IMR-90 (cell line): ENCODE measurements at regions not wholly inside any gene's neighbourhood (a gene's known extent, or its start where the extent isn't known, plus 50 kb on each side); places are given as distances from the start of the nearest gene placed in this dataset.

Experiments used
- ATAC-seq: fragments of 200-7000 bp; cut with Tn5 transposase; 2 replicates; pipeline ENCODE4 v1.9.1; 2020; ENCODE audit warnings: low read depth, mild to moderate bottlenecking, moderate library complexity
- BruUV-seq: library from RNA; stranded (reverse); fragments of 400-500 nt; replicated peaks from 2 replicates; lab custom pipeline; 2021; lab: Mats Ljungman, UMichigan
- CTCF ChIA-PET: fragments of 300-600 bp; formaldehyde crosslinking; extraction: SDS; loops from one replicate; lab custom pipeline; 2021; ENCODE audit warnings: antibody characterized with exemption; lab: Yijun Ruan, JAX
- POLR2A ChIA-PET: fragments of 300-600 bp; sonication (Branson Sonifier 250); formaldehyde crosslinking; loops from one replicate; lab custom pipeline; 2022; ENCODE audit warnings: antibody characterized with exemption; ENCODE audit not compliant: unreplicated experiment; lab: Charles Lee
- DNase-seq: peaks from one replicate; pipeline ENCODE4 v3.0.0; 2013
- H2AFZ ChIP-seq: replicated peaks from 2 replicates; pipeline ENCODE3; 2013; ENCODE audit warnings: low read length, mild to moderate bottlenecking; ENCODE audit not compliant: poor library complexity
- H2AK5ac ChIP-seq: 2 replicates; pipeline ENCODE4 v1.6.1; 2013; ENCODE audit warnings: low read depth, low read length, inconsistent platforms
- H2AK9ac ChIP-seq: replicated peaks from 2 replicates; pipeline ENCODE3; 2013; ENCODE audit warnings: mild to moderate bottlenecking, low read depth, low read length, moderate library complexity; ENCODE audit not compliant: poor library complexity
- H2BK120ac ChIP-seq: 2 replicates; pipeline ENCODE4 v1.6.1; 2013; ENCODE audit warnings: low read depth, low read length, inconsistent platforms
- H2BK15ac ChIP-seq: 3 replicates; pipeline ENCODE4 v1.6.1; 2013; ENCODE audit warnings: low read depth, low read length, inconsistent platforms
- H2BK20ac ChIP-seq: 2 replicates; pipeline ENCODE4 v1.6.1; 2013; ENCODE audit warnings: low read depth, mild to moderate bottlenecking, inconsistent platforms, low read length, moderate library complexity
- H2BK5ac ChIP-seq: 2 replicates; pipeline ENCODE4 v1.6.1; 2013; ENCODE audit warnings: mild to moderate bottlenecking, low read depth, low read length, inconsistent platforms; ENCODE audit not compliant: poor library complexity, severe bottlenecking
- H3K14ac ChIP-seq: replicated peaks from 2 replicates; pipeline ENCODE4 v1.6.1; 2013; ENCODE audit warnings: low read depth, low read length, inconsistent platforms
- H3K18ac ChIP-seq: 2 replicates; pipeline ENCODE4 v1.6.1; 2013; ENCODE audit warnings: low read depth, low read length, control low read depth
- H3K23ac ChIP-seq: 2 replicates; pipeline ENCODE4 v1.6.1; 2013; ENCODE audit warnings: low read depth, low read length, inconsistent platforms
- H3K27ac ChIP-seq: 2 replicates; pipeline ENCODE4 v1.5.1; 2013; ENCODE audit warnings: mild to moderate bottlenecking, control low read depth, low read length; ENCODE audit not compliant: insufficient read depth
- H3K27me3 ChIP-seq: 2 replicates; pipeline ENCODE4 v1.6.1; 2013; ENCODE audit warnings: low read length; ENCODE audit not compliant: control insufficient read depth, insufficient read depth
- H3K36me3 ChIP-seq: 2 replicates; pipeline ENCODE4 v1.6.1; 2013; ENCODE audit warnings: low read length, mixed read lengths; ENCODE audit not compliant: control insufficient read depth, insufficient read depth
- H3K4ac ChIP-seq: 2 replicates; pipeline ENCODE4 v1.6.1; 2013; ENCODE audit warnings: low read depth, low read length, inconsistent platforms
- H3K4me1 ChIP-seq: 2 replicates; pipeline ENCODE4 v1.6.1; 2013; ENCODE audit warnings: low read length, mixed read lengths; ENCODE audit not compliant: control insufficient read depth, insufficient read depth
- H3K4me2 ChIP-seq: 2 replicates; pipeline ENCODE4 v1.6.1; 2013; ENCODE audit warnings: low read depth, mild to moderate bottlenecking, control low read depth, low read length, moderate library complexity
- H3K4me3 ChIP-seq: 2 replicates; pipeline ENCODE4 v1.5.1; 2013; ENCODE audit warnings: low read depth, mild to moderate bottlenecking, control low read depth, low read length, moderate library complexity; ENCODE audit not compliant: insufficient read depth
- H3K56ac ChIP-seq: 2 replicates; pipeline ENCODE4 v1.6.1; 2013; ENCODE audit warnings: low read length, inconsistent platforms; ENCODE audit not compliant: insufficient read depth; ENCODE audit errors: extremely low read depth
- H3K79me1 ChIP-seq, 2 experiments: 2 replicates each; pipeline ENCODE4 v1.6.1; 2013; ENCODE audit warnings: low read length in 2 of 2, inconsistent platforms in 1 of 2, low read depth in 1 of 2
- H3K9ac ChIP-seq: 2 replicates; pipeline ENCODE4 v1.6.1; 2013; ENCODE audit warnings: low read depth, low read length, control low read depth
- H3K9me1 ChIP-seq: 2 replicates; pipeline ENCODE4 v1.6.1; 2013; ENCODE audit warnings: low read length, inconsistent platforms; ENCODE audit not compliant: insufficient read depth
- H3K9me3 ChIP-seq: 2 replicates; pipeline ENCODE4 v1.6.1; 2013; ENCODE audit warnings: low read length; ENCODE audit not compliant: control insufficient read depth, insufficient read depth
- H4K20me1 ChIP-seq: 2 replicates; pipeline ENCODE4 v1.6.1; 2013; ENCODE audit warnings: low read length, inconsistent platforms; ENCODE audit not compliant: insufficient read depth
- H4K5ac ChIP-seq: 2 replicates; pipeline ENCODE4 v1.6.1; 2013; ENCODE audit warnings: mild to moderate bottlenecking, low read depth, low read length, control low read depth
- H4K8ac ChIP-seq, 2 experiments: 2 replicates each; pipeline ENCODE4 v1.6.1; 2013; ENCODE audit warnings: low read depth in 2 of 2, low read length in 2 of 2, control low read depth in 1 of 2, inconsistent platforms in 1 of 2
- H4K91ac ChIP-seq: 2 replicates; pipeline ENCODE4 v1.6.1; 2013; ENCODE audit warnings: low read depth, low read length, inconsistent platforms; ENCODE audit not compliant: insufficient read depth
- BHLHE40 ChIP-seq: fragments of 150-350 bp; IDR thresholded peaks from 2 replicates; pipeline ENCODE4 v1.6.1; 2016; ENCODE audit warnings: mild to moderate bottlenecking, low read depth, low read length
- CEBPB ChIP-seq: IDR thresholded peaks from 2 replicates; pipeline ENCODE4 v1.6.1; 2012; ENCODE audit warnings: low read depth, low read length, improper control_type of control experiment
- CHD1 ChIP-seq: IDR thresholded peaks from 2 replicates; pipeline ENCODE4 v1.6.1; 2012; ENCODE audit warnings: low read depth, low read length, improper control_type of control experiment
- CTCF ChIP-seq: conservative IDR thresholded peaks from 2 replicates; pipeline ENCODE4 v1.5.1; 2012; ENCODE audit warnings: mild to moderate bottlenecking, low read depth, low read length, improper control_type of control experiment
- FOS ChIP-seq: fragments of 150-350 bp; IDR thresholded peaks from 2 replicates; pipeline ENCODE4 v1.6.1; 2016; ENCODE audit warnings: low read depth, low read length
- MAZ ChIP-seq: IDR thresholded peaks from 2 replicates; pipeline ENCODE4 v1.6.1; 2012; ENCODE audit warnings: low read depth, mild to moderate bottlenecking, low read length, improper control_type of control experiment, moderate library complexity, borderline replicate concordance
- MXI1 ChIP-seq: IDR thresholded peaks from 2 replicates; pipeline ENCODE4 v1.6.1; 2012; ENCODE audit warnings: low read depth, mild to moderate bottlenecking, low read length, moderate library complexity, borderline replicate concordance
- NFE2L2 ChIP-seq: fragments of 150-350 bp; IDR thresholded peaks from 2 replicates; pipeline ENCODE4 v1.6.1; 2016; ENCODE audit warnings: low read depth, mild to moderate bottlenecking, low read length
- POLR2A ChIP-seq: IDR thresholded peaks from 2 replicates; pipeline ENCODE4 v1.6.1; 2012; ENCODE audit warnings: mild to moderate bottlenecking, low read depth, low read length
- RAD21 ChIP-seq: IDR thresholded peaks from 2 replicates; pipeline ENCODE4 v1.6.1; 2012; ENCODE audit warnings: low read length, improper control_type of control experiment
- RCOR1 ChIP-seq: IDR thresholded peaks from 2 replicates; pipeline ENCODE4 v1.6.1; 2012; ENCODE audit warnings: mild to moderate bottlenecking, low read length, improper control_type of control experiment; ENCODE audit not compliant: insufficient replicate concordance
- RFX5 ChIP-seq: IDR thresholded peaks from 2 replicates; pipeline ENCODE4 v1.8.0; 2012; ENCODE audit warnings: low read depth, mild to moderate bottlenecking, low read length, moderate library complexity
- SMC3 ChIP-seq: fragments of 150-350 bp; IDR thresholded peaks from 2 replicates; pipeline ENCODE4 v1.6.1; 2016; ENCODE audit warnings: low read depth, mild to moderate bottlenecking, antibody characterized with exemption, low read length, moderate library complexity
- WGBS, 2 experiments: methylation state at CpG; one replicate each; pipeline versions ENCODE4 v1.1.5 to v1.1.7; 2013; ENCODE audit warnings: missing lambda C conversion rate in 2 of 2; ENCODE audit not compliant: insufficient read length in 1 of 2; ENCODE audit errors: extremely low coverage in 2 of 2; 5-methylcytosine and 5-hydroxymethylcytosine counted together
- dilution Hi-C: fragments of 300-500 bp; cut with HindIII; formaldehyde crosslinking; loops from one replicate; pipeline ENCODE4 v1.14.3; 2018; ENCODE audit warnings: low sequenced_read_pairs; ENCODE audit not compliant: unreplicated experiment
- in situ Hi-C: fragments of 300-500 bp; cut with MboI; formaldehyde crosslinking; loops from 3 replicates; pipeline ENCODE4 v1.14.3; 2019; ENCODE audit warnings: low sequenced_read_pairs, inconsistent platforms, mixed read lengths
- intact Hi-C: fragments of 100-400 bp; cut with micrococcal nuclease; formaldehyde crosslinking; loops from 2 replicates; pipeline ENCODE4 v1.10.0; 2022
- TF ChIP-seq, protein P1 (sequence below): fragments of 150-350 bp; IDR thresholded peaks from 2 replicates; pipeline ENCODE4 v1.6.1; 2017; ENCODE audit warnings: mild to moderate bottlenecking, antibody characterized with exemption, low read length, low read depth
- TF ChIP-seq, protein P2 (sequence below): fragments of 150-350 bp; IDR thresholded peaks from 2 replicates; pipeline ENCODE4 v1.6.1; 2016; ENCODE audit warnings: low read depth, mild to moderate bottlenecking, low read length, moderate library complexity, borderline replicate concordance

DNA sequence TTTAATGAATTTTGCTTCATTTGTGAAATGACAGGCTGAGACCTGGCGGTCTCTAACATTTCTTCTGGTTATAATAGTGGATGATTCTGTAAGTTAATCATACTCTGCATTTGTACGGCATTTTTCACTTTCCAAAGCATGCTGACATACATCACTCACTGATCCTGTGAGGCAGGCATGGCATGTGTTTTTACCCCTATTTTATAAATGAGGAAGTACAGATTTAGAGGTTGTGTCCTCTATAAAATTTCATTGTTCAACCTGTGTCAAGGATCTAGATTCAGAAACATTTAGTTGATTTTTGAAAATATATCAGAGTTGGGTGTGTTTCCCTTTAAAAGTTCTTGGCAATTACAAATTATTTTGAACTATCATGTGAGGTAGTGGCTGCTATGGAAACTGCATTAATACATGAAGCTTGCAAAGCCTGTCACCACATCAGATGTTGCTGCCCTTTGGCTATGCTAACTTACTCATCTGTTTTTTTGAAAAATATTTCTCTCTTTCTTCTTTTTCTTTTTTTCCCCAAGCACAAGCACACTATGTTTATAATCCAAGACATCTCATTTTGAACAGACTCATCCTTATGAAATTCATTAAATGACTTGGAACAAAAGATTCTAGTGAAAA, 172.7 kb downstream of the GNAI1 start:
- no peak overlapping the region for H2AK9ac ChIP-seq
- no peaks in the 10 kb centered on the region for H3K27me3 ChIP-seq
- H3K4me3 ChIP-seq = no peak overlapping the region
- no peak overlapping the region; the same call in 1 of the 2 replicates for H2BK20ac ChIP-seq
- H2BK120ac ChIP-seq = peak overlapping the region; percentile 46
- no peak overlapping the region for H3K4me2 ChIP-seq
- peak overlapping the region; percentile 8; the same call in 1 of the 2 replicates for H3K14ac ChIP-seq
- dilution Hi-C loops (loop anchor here (10.0 kb wide), 1 partner anchor 103 kb away; no protein-coding TSS in a partner anchor), in situ Hi-C loops (no loop called here), intact Hi-C loops (no loop called here)
- 0 out of 4 replicates have a peak overlapping the region, but pooled peaks of 1 of the 2 experiments have one; percentile 43 for H4K8ac ChIP-seq
- peak overlapping the region; percentile 62; the same call in 1 of the 2 replicates for H3K4ac ChIP-seq
- H3K56ac ChIP-seq = no peak overlapping the region
- peaks cover 2% of the 10 kb centered on the region for H3K4me1 ChIP-seq
- no peaks in the 10 kb centered on the region for H3K36me3 ChIP-seq
- no peak overlapping the region for H2BK15ac ChIP-seq
- H3K18ac ChIP-seq = peak overlapping the region; percentile 34; the same call in 1 of the 2 replicates
- H4K5ac ChIP-seq = no peak overlapping the region
- DNase-seq (peak; percentile 85), ATAC-seq (peak; percentile 57)
- H2AK5ac ChIP-seq = no peak overlapping the region; the same call in 1 of the 2 replicates
- WGBS, 2 experiments = no CpG with 5 or more reads among the region's 2 CpGs
- no peak overlapping the region for H2BK5ac ChIP-seq
- no peak overlapping the region for H3K27ac ChIP-seq
- H3K23ac ChIP-seq = no peak overlapping the region
- H4K20me1 ChIP-seq = no peaks in the 10 kb centered on the region
- ChIA-PET POLR2A (interaction anchor here (0.5 kb wide), 1 partner anchor 848 kb away, joined by 13 read pairs; no protein-coding TSS in a partner anchor), CTCF (no interaction called here)
- H2AFZ ChIP-seq = peak overlapping the region; percentile 38
- no TSS peak for BruUV-seq
- H3K9me1 ChIP-seq = 0 out of 2 replicates have a peak, but pooled peaks cover 3% of the 10 kb centered on the region
- no peak overlapping the region for H3K9ac ChIP-seq
- no peak overlapping the region for H4K91ac ChIP-seq
- no peaks in the 10 kb centered on the region for H3K79me1 ChIP-seq
- H3K9me3 ChIP-seq = no peaks in the 10 kb centered on the region
- TF ChIP-seq NFE2L2 = no peak
- no peak for TF ChIP-seq MXI1
- no peak for TF ChIP-seq POLR2A
- TF ChIP-seq, protein P1, sequence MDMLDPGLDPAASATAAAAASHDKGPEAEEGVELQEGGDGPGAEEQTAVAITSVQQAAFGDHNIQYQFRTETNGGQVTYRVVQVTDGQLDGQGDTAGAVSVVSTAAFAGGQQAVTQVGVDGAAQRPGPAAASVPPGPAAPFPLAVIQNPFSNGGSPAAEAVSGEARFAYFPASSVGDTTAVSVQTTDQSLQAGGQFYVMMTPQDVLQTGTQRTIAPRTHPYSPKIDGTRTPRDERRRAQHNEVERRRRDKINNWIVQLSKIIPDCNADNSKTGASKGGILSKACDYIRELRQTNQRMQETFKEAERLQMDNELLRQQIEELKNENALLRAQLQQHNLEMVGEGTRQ = peak; percentile 47; the same call in 1 of the 2 replicates
- no peak for TF ChIP-seq BHLHE40
- TF ChIP-seq RCOR1 = no peak
- TF ChIP-seq SMC3 = no peak
- TF ChIP-seq RAD21 = no peak
- TF ChIP-seq, protein P2, sequence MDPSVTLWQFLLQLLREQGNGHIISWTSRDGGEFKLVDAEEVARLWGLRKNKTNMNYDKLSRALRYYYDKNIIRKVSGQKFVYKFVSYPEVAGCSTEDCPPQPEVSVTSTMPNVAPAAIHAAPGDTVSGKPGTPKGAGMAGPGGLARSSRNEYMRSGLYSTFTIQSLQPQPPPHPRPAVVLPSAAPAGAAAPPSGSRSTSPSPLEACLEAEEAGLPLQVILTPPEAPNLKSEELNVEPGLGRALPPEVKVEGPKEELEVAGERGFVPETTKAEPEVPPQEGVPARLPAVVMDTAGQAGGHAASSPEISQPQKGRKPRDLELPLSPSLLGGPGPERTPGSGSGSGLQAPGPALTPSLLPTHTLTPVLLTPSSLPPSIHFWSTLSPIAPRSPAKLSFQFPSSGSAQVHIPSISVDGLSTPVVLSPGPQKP = no peak
- no peak for TF ChIP-seq RFX5
- TF ChIP-seq CEBPB = no peak
- TF ChIP-seq CTCF = no peak
- no peak for TF ChIP-seq CHD1
- TF ChIP-seq FOS = 0 out of 2 replicates have a peak, but pooled peaks have one; percentile 3
- no peak for TF ChIP-seq MAZ
